Activated T-cell treated with anti-CD3 and anti-CD28 coated beads, Interleukin-2, amount 50 U/mL, for 4 hours (primary cell): ENCODE measurements at regions not wholly inside any gene's neighbourhood (a gene's known extent, or its start where the extent isn't known, plus 50 kb on each side); places are given as distances from the start of the nearest gene placed in this dataset.

Experiments used
- ATAC-seq, 2 donors: fragments of 200-7000 bp; cut with Tn5 transposase; one replicate each; pipeline ENCODE4 v1.10.0; 2021
- DNase-seq: peaks from one replicate; pipeline ENCODE4 v3.0.0-alpha.2; 2020
- H3K27me3 Mint-ChIP-seq: one replicate; pipeline ENCODE4 v1.8.0; 2021; ENCODE audit warnings: low read depth, mixed read lengths
- H3K36me3 Mint-ChIP-seq: one replicate; pipeline ENCODE4 v1.8.0; 2022; ENCODE audit warnings: mixed read lengths; ENCODE audit not compliant: insufficient read depth
- H3K4me1 Mint-ChIP-seq: one replicate; pipeline ENCODE4 v1.8.0; 2021; ENCODE audit warnings: low read depth, mixed read lengths
- H3K4me3 Mint-ChIP-seq: one replicate; pipeline ENCODE4 v1.8.0; 2021; ENCODE audit warnings: mild to moderate bottlenecking, moderate library complexity, mixed read lengths
- H3K9me3 Mint-ChIP-seq: one replicate; pipeline ENCODE4 v1.8.0; 2021; ENCODE audit warnings: mixed read lengths

GRCh38 chr21:30935121-30935888 is 53.9 kb upstream of the KRTAP11-1 start:
- ATAC-seq: peak in 1 of 2 donors; percentile 18
- Mint-ChIP-seq H3K9me3 (no peaks in the 10 kb centered on the region), H3K27me3 (peaks cover 2% of the 10 kb centered on the region), H3K4me1 (no peaks in the 10 kb centered on the region), H3K4me3 (no peak overlapping the region), H3K36me3 (no peaks in the 10 kb centered on the region)
- no peak for DNase-seq

- peaks cover 4% of the 10 kb centered on the region for H3K27me3 Mint-ChIP-seq
- H3K36me3 Mint-ChIP-seq: no peaks in the 10 kb centered on the region
- no peaks in the 10 kb centered on the region for H3K4me1 Mint-ChIP-seq
- DNase-seq (no peak), ATAC-seq (no peak)
- no peaks in the 10 kb centered on the region for H3K9me3 Mint-ChIP-seq
- H3K4me3 Mint-ChIP-seq: no peak overlapping the region
These were observed 51.3 kb upstream of the KRTAP11-1 start for GRCh38 chr21:30932686-30933085.
